ENCODE measurements at regions not wholly inside any gene's neighbourhood (a gene's known extent, or its start where the extent isn't known, plus 50 kb on each side); places are given as distances from the start of the nearest gene placed in this dataset.

- no peak for TF ChIP-seq NFATC4 (CRISPR knock-in tag; IDR thresholded peaks at IDR 0.05)
- TF ChIP-seq SMAD4 (CRISPR knock-in tag; IDR thresholded peaks at IDR 0.05), result no peak
- no peak for TF ChIP-seq FOXJ3 (CRISPR knock-in tag; IDR thresholded peaks at IDR 0.05; ENCODE audit: borderline replicate concordance)
- no peak for TF ChIP-seq ZNF232 (CRISPR knock-in tag; IDR thresholded peaks at IDR 0.05)
- no peak for TF ChIP-seq FOXP1 (CRISPR knock-in tag; IDR thresholded peaks at IDR 0.05; ENCODE audit: borderline replicate concordance)
- no peak for TF ChIP-seq GABPB1 (CRISPR knock-in tag; IDR thresholded peaks at IDR 0.05)
Observed at GRCh38 chr5:156241266-156241665, 85.7 kb upstream of the SGCD start (continued).

GRCh38 chr5:156245895-156246294, 81.1 kb upstream of the SGCD start:
- no peak overlapping the region for H3K27ac Mint-ChIP-seq
- peaks cover 9% of the 10 kb centered on the region for H3K4me1 Mint-ChIP-seq
- no peak for ATAC-seq
- H3K9me3 Mint-ChIP-seq, result peaks cover 5% of the 10 kb centered on the region; the same call in 1 of the 2 replicates
- TF ChIP-seq ZNF281 (CRISPR knock-in tag; IDR thresholded peaks at IDR 0.05) (no peak), SMAD3 (CRISPR knock-in tag; IDR thresholded peaks at IDR 0.05; ENCODE audit: borderline replicate concordance) (no peak), ESRRA (CRISPR knock-in tag; IDR thresholded peaks at IDR 0.05; ENCODE audit: borderline replicate concordance) (no peak), GTF2I (CRISPR knock-in tag; conservative IDR thresholded peaks at IDR 0.05) (no peak), NFATC4 (CRISPR knock-in tag; IDR thresholded peaks at IDR 0.05) (no peak), FOXK1 (CRISPR knock-in tag; IDR thresholded peaks at IDR 0.05) (no peak), E2F4 (CRISPR knock-in tag; IDR thresholded peaks at IDR 0.05; ENCODE audit: borderline replicate concordance, low read depth) (no peak), IRF1 (CRISPR knock-in tag; IDR thresholded peaks at IDR 0.05) (no peak), ZNF396 (CRISPR knock-in tag; IDR thresholded peaks at IDR 0.05; ENCODE audit: borderline replicate concordance) (no peak), RORB (CRISPR knock-in tag; IDR thresholded peaks at IDR 0.05) (no peak), HMGA2 (CRISPR knock-in tag; IDR thresholded peaks at IDR 0.05) (no peak), ZBTB43 (CRISPR knock-in tag; IDR thresholded peaks at IDR 0.05) (no peak)
- CTCF ChIA-PET, result no interaction called here
- no peak overlapping the region for H3K4me3 Mint-ChIP-seq
- H3K27me3 Mint-ChIP-seq (ENCODE audit: low read depth), result no peaks in the 10 kb centered on the region
- H3K36me3 Mint-ChIP-seq, result no peaks in the 10 kb centered on the region
- no peak for DNase-seq (ENCODE audit: low spot score)
- POLR2A ChIA-PET, result no interaction called here

GRCh38 chr5:156251076-156251475, 75.9 kb upstream of the SGCD start:
- POLR2A ChIA-PET, result no interaction called here
- TF ChIP-seq MXD4 (CRISPR knock-in tag; IDR thresholded peaks at IDR 0.05; ENCODE audit: borderline replicate concordance), result no peak
- no peak for TF ChIP-seq TEAD1 (CRISPR knock-in tag; IDR thresholded peaks at IDR 0.05)
- no peak for TF ChIP-seq E2F4 (CRISPR knock-in tag; IDR thresholded peaks at IDR 0.05; ENCODE audit: borderline replicate concordance, low read depth)
- no peak for TF ChIP-seq ZNF317 (CRISPR knock-in tag; IDR thresholded peaks at IDR 0.05; ENCODE audit: borderline replicate concordance, low read depth)

More at GRCh38 chr5:156251076-156251475, 75.9 kb upstream of the SGCD start:
- H3K4me1 Mint-ChIP-seq, result peaks cover 5% of the 10 kb centered on the region
- CTCF ChIA-PET, result no interaction called here
- no peak overlapping the region for H3K27ac Mint-ChIP-seq
- no peak for ATAC-seq
- no peaks in the 10 kb centered on the region for H3K27me3 Mint-ChIP-seq (ENCODE audit: low read depth)
- H3K36me3 Mint-ChIP-seq, result no peaks in the 10 kb centered on the region
- H3K4me3 Mint-ChIP-seq, result no peak overlapping the region
- H3K9me3 Mint-ChIP-seq, result no peaks in the 10 kb centered on the region
- no peak for DNase-seq (ENCODE audit: low spot score)
